ENCODE measurements at regions not wholly inside any gene's neighbourhood (a gene's known extent, or its start where the extent isn't known, plus 50 kb on each side); places are given as distances from the start of the nearest gene placed in this dataset.

- Histone ChIP-seq H2AFZ (ENCODE audit: insufficient read depth, low read depth, low read length, poor library complexity, severe bottlenecking) (no peak overlapping the region), H3K9me3 (replicated peaks in 1 of 2; ENCODE audit: control insufficient read depth in 1 of 2, insufficient read depth in 1 of 2, low read length in 2 of 2) (peaks cover 3 to 8% of the 10 kb centered on the region in 2 donors), H3K79me2 (ENCODE audit: insufficient read depth, low read length) (no peaks in the 10 kb centered on the region), H3K4me2 (replicated peaks; ENCODE audit: extremely low read depth, low read length, poor library complexity, severe bottlenecking) (no peak overlapping the region), H3K9ac (ENCODE audit: insufficient read depth, low read length, poor library complexity, severe bottlenecking) (no peak overlapping the region), H3K4me1 (ENCODE audit: control insufficient read depth in 1 of 2, insufficient read depth in 2 of 2, low read length in 2 of 2) (no peaks in the 10 kb centered on the region), H4K20me1 (ENCODE audit: insufficient read depth, low read length) (no peaks in the 10 kb centered on the region), H3K27ac (ENCODE audit: low read depth in 1 of 2, low read length in 2 of 2) (no peak overlapping the region), H3K27me3 (ENCODE audit: control insufficient read depth in 2 of 2, insufficient read depth in 2 of 2, low read length in 2 of 2) (no peaks in the 10 kb centered on the region), H3K36me3 (replicated peaks in 1 of 2; ENCODE audit: control insufficient read depth in 1 of 2, insufficient read depth in 2 of 2, low read length in 2 of 2) (no peaks in the 10 kb centered on the region), H3K4me3 (replicated peaks in 1 of 3; ENCODE audit: low read depth in 2 of 3, low read length in 3 of 3) (no peak overlapping the region)
- Mint-ChIP-seq H3K36me3 (no peaks in the 10 kb centered on the region), H3K27ac (no peak overlapping the region), H3K4me3 (no peak overlapping the region), H3K27me3 (ENCODE audit: low read depth in 3 of 3) (no peaks in the 10 kb centered on the region), H3K9me3 (peaks cover 0 to 3% (median 0%) of the 10 kb centered on the region in 7 donors), H3K4me1 (no peaks in the 10 kb centered on the region)
- TF ChIP-seq CTCF (IDR thresholded peaks at IDR 0.05): no peak
- WGBS (ENCODE audit: insufficient coverage): 100% methylated on average over 1 of the region's 1 CpG
- no peak for DNase-seq
- intact Hi-C loops (cut with micrococcal nuclease): no loop called here
Measured at GRCh38 chr12:60010486-60010885, 414.7 kb downstream of the SLC16A7 start.

- no peak for TF ChIP-seq CTCF (IDR thresholded peaks at IDR 0.05)
- H3K4me3 Mint-ChIP-seq: no peak overlapping the region
Measured at GRCh38 chr12:60012659-60013058, 416.8 kb downstream of the SLC16A7 start.

More at GRCh38 chr12:60012659-60013058, 416.8 kb downstream of the SLC16A7 start:
- DNase-seq: no peak
- H3K27me3 Mint-ChIP-seq (ENCODE audit: low read depth in 3 of 3): no peaks in the 10 kb centered on the region
- H3K9me3 Mint-ChIP-seq: peaks cover 0 to 4% (median 0%) of the 10 kb centered on the region in 7 donors
- no CpG with 5 or more reads among the region's 1 CpG for WGBS (ENCODE audit: insufficient coverage)
- H3K79me2 ChIP-seq (ENCODE audit: insufficient read depth, low read length): no peaks in the 10 kb centered on the region
- no peaks in the 10 kb centered on the region for H3K27me3 ChIP-seq (ENCODE audit: control insufficient read depth in 2 of 2, insufficient read depth in 2 of 2, low read length in 2 of 2)
- no peak overlapping the region for H2AFZ ChIP-seq (ENCODE audit: insufficient read depth, low read depth, low read length, poor library complexity, severe bottlenecking)
- H3K9ac ChIP-seq (ENCODE audit: insufficient read depth, low read length, poor library complexity, severe bottlenecking): no peak overlapping the region
- no peak overlapping the region for H3K27ac ChIP-seq (ENCODE audit: low read depth in 1 of 2, low read length in 2 of 2)
- no peak overlapping the region for H3K4me2 ChIP-seq (replicated peaks; ENCODE audit: extremely low read depth, low read length, poor library complexity, severe bottlenecking)
- no peaks in the 10 kb centered on the region for H3K4me1 ChIP-seq (ENCODE audit: control insufficient read depth in 1 of 2, insufficient read depth in 2 of 2, low read length in 2 of 2)
- no peaks in the 10 kb centered on the region for H3K4me1 Mint-ChIP-seq
- peaks cover 3 to 8% of the 10 kb centered on the region in 2 donors for H3K9me3 ChIP-seq (replicated peaks in 1 of 2; ENCODE audit: control insufficient read depth in 1 of 2, insufficient read depth in 1 of 2, low read length in 2 of 2)
- intact Hi-C loops (cut with micrococcal nuclease): no loop called here
- no peaks in the 10 kb centered on the region for H3K36me3 ChIP-seq (replicated peaks in 1 of 2; ENCODE audit: control insufficient read depth in 1 of 2, insufficient read depth in 2 of 2, low read length in 2 of 2)
- H3K4me3 ChIP-seq (replicated peaks in 1 of 3; ENCODE audit: low read depth in 2 of 3, low read length in 3 of 3): no peak overlapping the region
- H4K20me1 ChIP-seq (ENCODE audit: insufficient read depth, low read length): no peaks in the 10 kb centered on the region
- no peak overlapping the region for H3K27ac Mint-ChIP-seq
- no peaks in the 10 kb centered on the region for H3K36me3 Mint-ChIP-seq

Data from CD14-positive monocyte (primary cell).